Stomach (tissue), 8 donors: ENCODE measurements at regions not wholly inside any gene's neighbourhood (a gene's known extent, or its start where the extent isn't known, plus 50 kb on each side); places are given as distances from the start of the nearest gene placed in this dataset.

Experiments
- DNase-seq, 2 donors: peaks; one replicate each; pipeline versions ENCODE4 v3.0.0 to v3.0.0-alpha.2; 2013 to 2019
- H3K27ac ChIP-seq, 5 donors: fragments of 200-600 bp in 4 of 5; sonication (generic) in 4 of 5; one replicate each; pipeline ENCODE4 v1.5.1; 2013 to 2019; ENCODE audit warnings: mild to moderate bottlenecking in 1 of 5, moderate library complexity in 1 of 5
- H3K27me3 ChIP-seq, 3 donors: fragments of 200-600 bp; sonication (generic); one replicate each; pipeline ENCODE4 v1.5.1; 2017 to 2019; ENCODE audit warnings: mixed run types in 1 of 3
- H3K36me3 ChIP-seq, 4 donors: fragments of 200-600 bp; sonication (generic); 1 replicate in 3 of 4; 2 replicates in 1 of 4; pipeline ENCODE4 v1.5.1; 2016 to 2019
- H3K4me1 ChIP-seq, 4 donors: fragments of 200-600 bp; sonication (generic); one replicate each; pipeline ENCODE4 v1.5.1; 2016 to 2019
- H3K4me3 ChIP-seq, 4 donors: fragments of 200-600 bp; sonication (generic) in 3 of 4; one replicate each; pipeline ENCODE4 v1.5.1; 2016 to 2019; ENCODE audit warnings: mild to moderate bottlenecking in 1 of 4
- H3K9me3 ChIP-seq, 4 donors: fragments of 200-600 bp; sonication (generic); one replicate each; pipeline ENCODE4 v1.5.1; 2016 to 2019
- EP300 ChIP-seq: sonication (generic); formaldehyde crosslinking; IDR thresholded peaks from one replicate; pipeline ENCODE4 v1.6.1; 2017; ENCODE audit warnings: antibody characterized with exemption
- POLR2A ChIP-seq, 4 donors: fragments of 450-650 bp; IDR thresholded peaks; one replicate each; pipeline ENCODE4 v1.6.1; 2016; ENCODE audit warnings: antibody characterized with exemption in 4 of 4, control low read depth in 2 of 4, mild to moderate bottlenecking in 1 of 4, moderate library complexity in 1 of 4
- POLR2AphosphoS5 ChIP-seq, 3 donors: sonication (generic); formaldehyde crosslinking; IDR thresholded peaks; one replicate each; pipeline ENCODE4 v1.6.1; 2016; ENCODE audit warnings: antibody characterized with exemption in 3 of 3
- WGBS, 5 donors: extraction: QIAGEN DNeasy Blood & Tissue Kit in 3 of 5; methylation state at CpG; one replicate each; pipeline versions ENCODE4 v1.1.5 to v1.1.7; 2013 to 2018; 5-methylcytosine and 5-hydroxymethylcytosine counted together
- intact Hi-C: fragments of 100-400 bp; cut with DNase I; formaldehyde crosslinking; loops from one replicate; pipeline ENCODE4 v1.15.1; 2023; ENCODE audit warnings: low total_unique reads
- TF ChIP-seq, protein P1 (sequence below), 7 experiments: fragments of 450-650 bp in 4 of 7; fragments of 200-600 bp in 3 of 7; sonication (generic) in 3 of 7; IDR thresholded peaks; one replicate each; pipeline ENCODE4 v1.5.1; 2016 to 2019; ENCODE audit warnings: antibody characterized with exemption in 7 of 7, control low read depth in 2 of 7, mild to moderate bottlenecking in 1 of 7
- donor health status: healthy with polysubstance abuse.
- donor health status: Bipolar disorder and iron deficiency.
- donor health status: healthy.

DNA sequence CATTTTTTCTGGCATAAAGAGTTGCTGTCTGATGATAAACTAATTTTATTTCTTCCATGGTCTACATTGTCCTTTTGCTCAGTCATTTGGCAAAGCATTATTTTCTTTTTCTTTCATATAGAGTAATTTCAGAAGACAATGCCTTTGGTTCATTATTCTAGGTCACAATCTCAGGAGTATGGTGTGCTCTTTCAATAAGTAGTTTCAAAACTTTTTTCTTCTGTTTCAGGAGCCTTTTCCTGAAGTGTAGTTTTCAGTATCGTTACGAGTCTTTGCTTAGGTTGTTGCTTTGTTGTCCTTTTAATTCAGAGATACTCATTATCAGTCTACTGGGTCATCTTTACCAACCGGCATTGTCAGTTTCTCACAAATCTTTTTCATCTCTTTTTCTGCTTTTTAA lies 100.4 kb upstream of the GPC1 start:
- WGBS, 5 donors: 75 to 88% (median 78%) methylated on average over 3 of the region's 3 CpGs
- intact Hi-C loops: no loop called here
- TF ChIP-seq, protein P1, sequence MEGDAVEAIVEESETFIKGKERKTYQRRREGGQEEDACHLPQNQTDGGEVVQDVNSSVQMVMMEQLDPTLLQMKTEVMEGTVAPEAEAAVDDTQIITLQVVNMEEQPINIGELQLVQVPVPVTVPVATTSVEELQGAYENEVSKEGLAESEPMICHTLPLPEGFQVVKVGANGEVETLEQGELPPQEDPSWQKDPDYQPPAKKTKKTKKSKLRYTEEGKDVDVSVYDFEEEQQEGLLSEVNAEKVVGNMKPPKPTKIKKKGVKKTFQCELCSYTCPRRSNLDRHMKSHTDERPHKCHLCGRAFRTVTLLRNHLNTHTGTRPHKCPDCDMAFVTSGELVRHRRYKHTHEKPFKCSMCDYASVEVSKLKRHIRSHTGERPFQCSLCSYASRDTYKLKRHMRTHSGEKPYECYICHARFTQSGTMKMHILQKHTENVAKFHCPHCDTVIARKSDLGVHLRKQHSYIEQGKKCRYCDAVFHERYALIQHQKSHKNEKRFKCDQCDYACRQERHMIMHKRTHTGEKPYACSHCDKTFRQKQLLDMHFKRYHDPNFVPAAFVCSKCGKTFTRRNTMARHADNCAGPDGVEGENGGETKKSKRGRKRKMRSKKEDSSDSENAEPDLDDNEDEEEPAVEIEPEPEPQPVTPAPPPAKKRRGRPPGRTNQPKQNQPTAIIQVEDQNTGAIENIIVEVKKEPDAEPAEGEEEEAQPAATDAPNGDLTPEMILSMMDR (IDR thresholded peaks at IDR 0.05): no peak
- TF ChIP-seq POLR2AphosphoS5 (IDR thresholded peaks at IDR 0.05) (no peak), POLR2A (IDR thresholded peaks at IDR 0.05) (no peak), EP300 (no peak)
- Histone ChIP-seq H3K4me1 (no peaks in the 10 kb centered on the region), H3K36me3 (no peaks in the 10 kb centered on the region), H3K27me3 (peaks cover 0 to 22% (median 0%) of the 10 kb centered on the region in 3 donors), H3K4me3 (no peak overlapping the region), H3K9me3 (peaks cover 0 to 21% (median 14%) of the 10 kb centered on the region in 4 donors), H3K27ac (no peak overlapping the region)
- no peak for DNase-seq

GRCh38 chr2:240336820-240337427 lies 98.5 kb upstream of the GPC1 start:
- Histone ChIP-seq H3K27me3 (peaks cover 0 to 28% (median 4%) of the 10 kb centered on the region in 3 donors), H3K4me3 (no peak overlapping the region), H3K9me3 (peaks cover 0 to 10% (median 4%) of the 10 kb centered on the region in 4 donors), H3K36me3 (no peaks in the 10 kb centered on the region), H3K27ac (no peak overlapping the region), H3K4me1 (no peaks in the 10 kb centered on the region)
- 78 to 94% (median 90%) methylated on average over 4 of the region's 4 CpGs for WGBS, 5 donors
- intact Hi-C loops: no loop called here
- no peak for TF ChIP-seq POLR2A (IDR thresholded peaks at IDR 0.05)
- TF ChIP-seq, protein P1 (IDR thresholded peaks at IDR 0.05): no peak
- no peak for TF ChIP-seq EP300
- no peak for TF ChIP-seq POLR2AphosphoS5 (IDR thresholded peaks at IDR 0.05)
- peak in 1 of 2 donors; percentile 2 for DNase-seq

- TF ChIP-seq, protein P1 (IDR thresholded peaks at IDR 0.05): no peak
- TF ChIP-seq POLR2AphosphoS5 (IDR thresholded peaks at IDR 0.05) (no peak), EP300 (no peak)
- H3K27me3 ChIP-seq: peaks cover 0 to 28% (median 4%) of the 10 kb centered on the region in 3 donors
- intact Hi-C loops: no loop called here
Measured at GRCh38 chr2:240338274-240338673, 97.2 kb upstream of the GPC1 start.

GRCh38 chr2:240339411-240340360 lies 95.8 kb upstream of the GPC1 start:
- peaks cover 0 to 28% (median 4%) of the 10 kb centered on the region in 3 donors for H3K27me3 ChIP-seq
- 79 to 84% (median 81%) methylated on average over 12 to 24 of the region's 24 CpGs for WGBS, 5 donors

More at GRCh38 chr2:240338274-240338673, 97.2 kb upstream of the GPC1 start:
- Histone ChIP-seq H3K27ac (no peak overlapping the region), H3K36me3 (no peaks in the 10 kb centered on the region), H3K9me3 (no peaks in the 10 kb centered on the region), H3K4me1 (no peaks in the 10 kb centered on the region), H3K4me3 (no peak overlapping the region)
- DNase-seq: peak in 1 of 2 donors; percentile 10
- WGBS, 5 donors: 41 to 82% (median 74%) methylated on average over 2 of the region's 2 CpGs

More at GRCh38 chr2:240339411-240340360, 95.8 kb upstream of the GPC1 start:
- intact Hi-C loops: no loop called here
- H3K4me1 ChIP-seq: no peaks in the 10 kb centered on the region
- peaks cover 0 to 8% (median 2%) of the 10 kb centered on the region in 4 donors for H3K9me3 ChIP-seq
- TF ChIP-seq POLR2A (IDR thresholded peaks at IDR 0.05) (no peak), EP300 (no peak), POLR2AphosphoS5 (IDR thresholded peaks at IDR 0.05) (no peak)
- TF ChIP-seq, protein P1 (IDR thresholded peaks at IDR 0.05): no peak
- no peak overlapping the region for H3K27ac ChIP-seq
- H3K36me3 ChIP-seq: no peaks in the 10 kb centered on the region
- DNase-seq: peak; percentile 18 to 50
- H3K4me3 ChIP-seq: no peak overlapping the region
